Forelimb muscle (tissue), 1 donor: ENCODE measurements at regions not wholly inside any gene's neighbourhood (a gene's known extent, or its start where the extent isn't known, plus 50 kb on each side); places are given as distances from the start of the nearest gene placed in this dataset.
A peak's percentile ranks its signal among the peaks of the same experiment; 100 is the strongest.

ENCODE experiments used
- DNase-seq: peaks from one replicate; pipeline ENCODE4 v3.0.0-alpha.2; 2013; ENCODE audit warnings: low read depth

DNA sequence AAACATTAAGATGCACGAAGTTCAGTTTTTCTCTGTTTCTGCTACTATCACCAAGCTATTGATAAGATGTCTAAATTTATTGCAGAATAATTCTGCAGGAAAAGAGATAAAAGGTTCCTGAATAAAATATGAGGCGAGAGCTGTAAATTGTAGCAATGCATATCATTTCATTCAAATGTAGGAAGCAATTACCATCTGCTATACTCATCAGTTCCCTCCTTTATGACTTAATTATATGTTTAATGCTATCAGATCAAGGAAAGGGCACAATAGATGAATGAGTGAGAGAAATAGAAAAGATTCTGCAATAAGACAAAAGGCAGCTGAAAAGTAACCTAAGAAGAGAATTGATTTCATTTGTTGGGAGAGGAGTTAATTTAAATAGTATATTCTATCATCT, 108.2 kb upstream of the GALNT5 start:
- no peak for DNase-seq

DNA sequence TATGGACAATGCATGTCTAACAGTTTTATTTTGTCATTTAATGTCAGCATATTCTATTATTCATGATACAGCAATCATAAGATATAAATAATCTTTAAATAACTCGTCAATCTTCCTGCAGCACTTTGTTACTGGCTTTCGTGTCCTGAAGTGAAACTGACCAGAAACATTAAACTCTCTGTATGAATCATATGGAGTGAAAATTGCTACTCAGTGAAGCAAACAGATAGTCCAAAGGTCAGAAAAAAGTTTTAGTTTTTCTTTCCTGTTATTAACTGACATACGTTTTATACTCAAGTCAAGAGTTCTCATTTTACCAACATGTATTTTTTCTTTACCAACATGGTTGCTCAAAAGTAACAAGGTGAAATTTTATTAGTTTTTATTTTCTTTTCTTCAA, 106.8 kb upstream of the GALNT5 start:
- no peak for DNase-seq

DNA sequence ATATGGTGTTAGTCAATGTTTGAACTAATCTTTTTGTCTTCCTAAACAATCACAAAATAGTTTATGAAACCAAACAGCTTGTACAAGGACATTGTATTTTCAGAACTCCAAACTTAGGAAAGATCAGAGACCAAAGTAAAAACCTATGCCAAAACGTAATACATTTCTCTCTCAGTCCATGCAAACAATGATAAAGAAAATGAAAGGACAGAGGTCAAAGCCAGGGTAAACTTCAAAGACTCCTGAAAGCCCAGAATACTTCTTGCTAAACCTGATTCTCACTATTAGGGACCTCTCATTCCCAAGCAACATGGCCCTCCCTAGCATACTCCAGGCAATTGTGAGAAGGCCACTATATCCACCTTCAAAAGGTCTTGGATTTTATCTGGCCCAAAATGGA, 105.1 kb upstream of the GALNT5 start:
- no peak for DNase-seq

DNA sequence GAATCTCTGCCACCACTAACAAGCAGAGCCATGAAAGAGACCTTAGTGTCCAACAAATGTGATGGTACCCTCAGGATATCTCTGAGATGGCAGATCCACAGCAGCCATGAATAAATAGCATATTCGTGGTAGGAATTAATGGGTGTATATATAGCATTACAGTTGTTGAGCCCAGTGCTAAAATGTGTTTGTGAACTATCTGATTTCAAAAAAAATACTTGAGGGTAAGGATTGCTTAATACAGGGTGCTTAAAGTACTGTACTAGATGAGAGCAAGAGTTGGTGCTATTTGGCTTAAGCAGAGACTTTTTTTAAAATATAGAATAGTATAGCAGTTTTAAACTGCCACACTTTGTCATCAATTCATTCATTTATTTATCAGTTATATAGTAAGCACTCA, 101.5 kb upstream of the GALNT5 start:
- no peak for DNase-seq

DNA sequence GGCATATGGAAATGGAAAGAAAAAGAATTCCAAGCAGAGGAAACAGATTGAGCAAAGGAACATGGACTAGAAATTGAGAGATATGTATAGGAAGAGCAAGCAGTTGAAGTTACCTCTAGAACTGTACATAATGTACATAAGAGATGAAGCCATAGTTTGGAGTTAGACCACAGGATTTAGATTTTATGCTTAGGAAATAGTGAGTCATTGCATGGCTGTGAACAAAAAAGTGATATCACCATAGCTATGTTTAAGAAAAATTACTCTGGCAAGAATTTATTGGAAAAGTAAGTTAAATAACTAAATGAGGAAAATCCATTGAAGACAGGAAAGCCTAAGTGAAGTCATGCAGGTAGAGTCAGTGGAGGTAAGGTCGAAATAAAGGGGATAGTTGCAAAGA, 99.4 kb upstream of the GALNT5 start:
- DNase-seq = no peak

DNA sequence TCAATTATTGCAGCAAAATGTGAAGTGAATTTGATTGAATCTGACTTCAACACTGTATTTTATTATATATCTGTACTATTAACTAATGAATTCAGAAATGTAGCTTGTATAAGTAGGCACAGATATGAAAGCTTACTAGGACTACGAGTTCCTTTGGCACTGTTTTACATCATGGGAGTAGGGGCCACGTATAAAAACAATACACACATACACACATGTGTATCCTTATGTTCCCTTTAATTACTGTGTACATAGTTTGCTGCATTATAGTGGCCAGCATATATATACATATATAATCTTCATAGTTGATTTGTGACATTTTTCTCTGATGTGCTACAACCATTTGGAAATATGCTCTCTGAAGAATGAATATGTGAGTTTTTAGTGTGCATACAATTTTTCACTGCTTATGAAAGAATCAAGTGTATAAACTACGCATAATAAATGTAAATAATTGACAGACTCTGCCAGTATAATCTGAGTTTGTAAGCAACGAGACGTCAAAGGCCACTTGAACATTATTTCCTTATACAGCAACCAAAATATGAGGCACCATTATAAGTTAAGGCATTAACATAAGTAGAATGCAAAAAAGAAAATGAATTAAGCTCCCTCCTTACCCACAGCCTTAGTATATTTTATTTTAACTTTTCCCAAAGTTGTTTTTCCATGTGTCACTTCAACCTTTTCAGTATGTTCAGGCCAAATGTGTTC, 98.1 kb upstream of the GALNT5 start:
- DNase-seq = no peak

DNA sequence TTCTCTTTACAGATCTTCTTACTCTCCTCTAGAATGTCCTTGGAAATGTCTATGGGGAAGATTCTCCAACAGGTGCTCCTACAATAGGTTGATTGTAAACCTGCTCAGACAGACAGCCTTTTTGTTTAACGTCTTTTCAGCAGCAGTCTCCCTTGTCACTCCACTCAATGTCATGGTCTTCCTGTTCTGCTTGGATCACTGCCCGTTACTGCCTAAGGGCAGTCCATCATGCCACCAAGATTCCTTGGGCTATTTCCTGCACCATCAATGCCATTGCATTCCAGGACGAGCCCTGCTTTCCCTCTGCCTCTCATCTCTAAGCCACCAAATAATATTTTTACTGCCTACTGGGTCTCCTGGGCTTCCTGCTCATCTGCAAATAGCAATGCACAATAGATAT, 97.4 kb upstream of the GALNT5 start:
- no peak for DNase-seq

DNA sequence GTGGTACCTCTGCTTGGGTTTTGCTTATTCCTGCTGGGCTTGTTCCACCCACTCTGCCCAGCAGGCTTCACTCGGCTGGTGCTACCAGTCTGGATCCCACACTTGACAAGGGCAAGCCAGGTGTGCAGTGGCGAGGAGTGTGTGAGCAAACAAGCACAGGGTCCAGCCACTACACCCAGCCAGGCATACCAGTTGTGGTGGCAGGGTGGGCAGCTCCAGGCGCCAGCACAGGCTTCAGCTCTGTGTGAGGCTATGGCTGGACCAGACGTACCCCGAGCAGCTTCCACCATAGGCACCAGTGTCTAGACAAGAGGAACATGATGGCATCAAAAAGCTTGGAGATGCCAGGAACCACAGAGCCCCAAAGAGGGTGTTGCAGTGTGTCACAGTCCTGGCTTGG, 93.1 kb upstream of the GALNT5 start:
- no peak for DNase-seq

DNA sequence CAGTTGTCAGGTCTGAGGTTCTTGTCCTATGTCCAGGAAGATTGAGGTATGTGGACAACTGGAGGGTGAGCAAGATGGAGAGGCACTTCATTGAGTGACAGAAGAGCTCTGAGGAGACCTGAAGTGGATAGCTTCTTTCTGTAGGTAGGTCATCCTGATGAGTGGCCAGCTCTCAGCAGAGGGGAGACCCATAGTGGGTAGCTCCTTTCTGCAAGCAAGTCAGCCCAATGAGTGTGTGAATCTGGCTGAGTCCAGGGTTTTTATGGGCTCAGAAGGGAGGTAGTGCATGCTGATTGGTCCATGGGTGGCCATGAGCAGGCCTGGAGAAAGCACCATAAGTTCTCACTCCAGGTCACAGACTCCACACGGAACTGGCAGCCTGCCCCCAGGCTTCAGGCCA, 92.6 kb upstream of the GALNT5 start:
- DNase-seq = no peak

DNA sequence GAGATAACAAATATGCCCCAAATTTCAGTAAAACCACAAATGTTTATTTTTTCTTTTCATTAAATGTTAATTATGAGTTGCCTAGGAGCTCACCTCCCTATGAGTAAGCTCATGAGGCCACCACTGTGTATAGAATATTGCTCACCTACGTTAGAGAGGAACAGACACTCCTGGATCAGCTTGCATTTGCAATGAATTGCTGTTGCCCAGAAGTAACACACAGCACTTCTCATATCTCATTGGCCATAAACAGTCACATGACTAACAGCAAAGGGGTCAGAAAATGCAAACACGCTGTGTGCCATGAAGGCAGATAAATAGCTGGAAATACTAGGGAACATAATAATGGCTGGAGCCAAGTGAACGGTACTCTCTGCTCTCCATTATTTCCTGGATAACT, 89.0 kb upstream of the GALNT5 start:
- DNase-seq = no peak

DNA sequence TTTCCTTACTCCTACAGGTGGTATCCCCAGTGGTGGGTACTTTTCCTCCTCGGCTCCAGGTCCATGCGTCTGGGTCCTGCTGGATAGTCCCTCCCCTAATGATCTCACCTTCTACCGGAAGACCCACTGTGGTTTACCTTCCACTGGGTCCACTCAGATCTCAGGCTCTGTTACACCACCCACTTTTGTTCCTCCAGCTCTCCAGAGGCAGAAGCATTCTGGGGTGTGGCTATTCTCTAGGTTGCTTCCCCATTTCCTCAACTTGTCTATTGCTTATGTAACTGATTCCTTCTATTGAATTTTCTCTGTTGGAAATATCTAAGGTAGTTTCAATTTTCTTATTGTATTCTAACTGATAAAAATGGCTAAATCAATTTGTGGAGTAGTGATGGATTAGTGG, 87.6 kb upstream of the GALNT5 start:
- no peak for DNase-seq

DNA sequence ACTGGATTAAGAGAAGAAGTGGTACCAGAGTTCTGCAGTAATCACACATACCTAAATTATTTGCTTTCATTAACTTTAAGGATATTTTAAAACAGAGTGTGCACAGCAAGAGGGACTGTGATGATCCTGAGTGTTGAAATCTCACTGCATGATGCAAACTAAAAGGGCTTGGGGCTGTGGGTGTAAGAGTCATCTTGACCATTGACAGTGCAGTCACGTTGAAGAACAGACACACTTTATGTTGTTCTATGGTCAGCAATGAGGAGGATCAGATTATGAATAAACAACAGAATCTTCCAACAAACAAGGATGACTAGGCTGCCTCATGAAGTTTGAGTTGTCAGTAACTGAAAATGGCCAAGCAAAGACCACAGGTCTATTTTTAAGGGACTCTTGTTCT, 87.2 kb upstream of the GALNT5 start:
- no peak for DNase-seq

DNA sequence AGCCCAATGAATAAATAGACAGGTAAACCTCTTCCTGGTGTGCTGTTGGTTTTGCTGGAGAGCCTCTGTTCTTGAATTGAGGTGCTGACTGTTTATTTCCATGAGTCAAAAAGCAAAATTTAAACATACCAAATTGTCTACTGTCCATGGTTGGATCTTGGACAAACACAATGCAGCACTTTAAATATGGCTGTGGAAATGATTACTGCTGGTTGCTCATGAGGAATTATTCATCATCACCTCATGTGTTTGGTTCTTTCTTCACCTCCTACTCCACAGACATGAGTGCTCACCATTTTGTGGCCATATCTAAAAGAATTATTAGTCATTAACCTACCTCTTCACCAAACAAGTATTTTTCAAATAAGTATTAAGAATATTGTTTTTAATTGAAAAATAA, 85.3 kb upstream of the GALNT5 start:
- no peak for DNase-seq

DNA sequence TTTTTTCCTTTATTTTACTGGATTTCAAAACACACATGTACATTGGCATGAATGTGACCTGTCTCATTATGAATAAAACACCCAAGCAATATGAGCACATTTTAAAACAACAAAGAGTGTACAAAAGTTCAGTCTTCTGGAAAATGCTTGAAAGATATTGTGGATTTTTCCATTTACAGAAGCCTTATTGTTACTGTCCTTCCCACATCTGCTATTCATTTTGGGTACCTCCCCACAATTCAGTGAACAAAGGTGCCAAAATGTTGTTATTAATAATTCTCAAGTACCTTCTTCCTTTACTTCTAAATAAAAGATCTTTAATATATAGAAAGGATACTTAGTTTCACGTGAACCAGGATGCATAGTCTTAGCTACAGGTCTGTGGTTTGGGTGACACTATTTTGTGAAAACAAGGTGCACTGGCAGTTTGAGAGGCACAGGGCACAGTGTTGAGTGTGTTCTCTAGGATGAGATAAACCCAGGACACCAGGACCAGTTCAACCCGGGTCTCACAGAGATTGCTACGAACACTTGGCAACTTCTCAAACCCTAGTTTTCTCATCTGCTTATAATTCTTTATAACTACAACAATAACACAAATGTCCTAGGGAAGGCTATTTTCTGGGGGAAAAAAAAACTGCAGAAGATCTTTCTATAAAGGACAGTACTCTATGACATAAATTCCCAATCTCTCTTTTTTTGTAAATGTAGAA, 84.5 kb upstream of the GALNT5 start:
- peak; percentile 8 for DNase-seq

DNA sequence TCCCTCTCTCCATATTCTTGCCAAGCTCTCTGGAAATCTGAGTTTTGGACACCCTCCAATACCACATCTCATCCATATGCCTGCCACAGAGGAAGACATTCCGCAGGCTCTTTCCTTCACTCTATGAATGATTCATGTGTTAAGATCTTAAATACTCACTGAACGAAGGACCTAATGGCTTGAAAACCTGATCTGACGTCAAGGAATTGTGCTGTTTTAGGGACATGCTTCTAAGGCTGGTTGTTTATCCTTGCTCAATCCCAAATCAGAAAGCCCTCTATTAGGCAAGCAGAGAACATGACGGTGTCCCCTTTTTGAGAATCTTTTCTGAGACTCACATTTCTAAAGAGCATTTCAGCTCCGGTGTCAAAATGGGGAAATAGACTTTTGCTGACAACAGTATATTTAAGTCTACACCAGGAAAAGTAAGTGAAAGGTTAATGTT, 83.7 kb upstream of the GALNT5 start:
- DNase-seq = no peak

DNA sequence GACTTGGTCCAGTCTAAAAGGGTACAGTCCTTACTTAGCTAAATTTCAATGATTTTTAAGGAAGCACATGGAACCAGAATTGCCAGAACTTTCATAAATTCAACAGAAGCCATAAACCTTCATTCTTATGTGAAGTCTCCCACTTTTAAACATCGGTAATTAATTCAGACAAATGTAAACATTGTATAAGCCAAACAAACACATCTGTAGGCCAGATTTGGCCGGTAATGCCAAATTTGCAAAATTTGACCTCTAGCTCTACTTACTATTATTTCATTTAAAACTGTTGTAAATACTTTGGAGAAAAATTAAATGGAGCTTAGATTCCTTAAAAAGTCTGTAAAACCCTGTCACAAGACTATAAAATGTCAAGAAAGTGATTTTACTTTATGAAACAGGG, 83.2 kb upstream of the GALNT5 start:
- DNase-seq = no peak

DNA sequence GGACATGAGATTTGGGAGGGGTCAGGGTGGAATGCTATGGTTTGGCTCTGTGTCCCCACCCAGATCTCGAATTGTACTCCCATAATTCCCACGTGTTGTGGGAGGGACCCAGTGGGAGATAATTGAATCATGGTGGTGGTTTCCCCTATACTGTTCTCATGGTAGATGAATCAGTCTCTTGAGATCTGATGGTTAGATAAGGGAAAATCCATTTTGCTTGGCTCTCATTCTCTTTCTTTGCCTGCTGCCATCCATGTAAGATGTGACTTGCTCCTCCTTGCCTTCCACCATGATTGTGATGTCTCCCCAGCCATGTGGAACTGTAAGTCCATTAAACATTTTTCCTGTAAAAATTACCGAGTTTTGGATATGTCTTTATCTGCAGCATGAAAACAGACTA, 80.9 kb upstream of the GALNT5 start:
- DNase-seq = no peak

DNA sequence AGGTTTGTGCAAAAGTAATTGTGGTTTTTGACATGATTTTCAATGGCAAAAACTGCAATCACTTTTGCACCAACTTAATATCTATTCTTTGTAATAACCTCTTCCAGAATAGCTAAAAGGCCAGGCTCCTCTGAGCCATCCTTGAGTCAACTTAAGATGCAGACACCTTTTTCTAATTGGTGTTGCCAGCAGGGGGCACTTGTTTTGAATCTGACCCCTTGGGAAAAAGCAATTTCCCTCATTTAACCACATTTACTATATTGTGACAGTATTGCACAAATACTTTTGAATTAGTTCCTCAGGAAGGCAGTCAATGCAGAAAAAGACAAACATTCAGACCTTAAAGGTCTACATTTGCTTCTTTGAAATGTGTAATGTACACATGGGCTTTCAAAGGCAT, 78.6 kb upstream of the GALNT5 start:
- no peak for DNase-seq

DNA sequence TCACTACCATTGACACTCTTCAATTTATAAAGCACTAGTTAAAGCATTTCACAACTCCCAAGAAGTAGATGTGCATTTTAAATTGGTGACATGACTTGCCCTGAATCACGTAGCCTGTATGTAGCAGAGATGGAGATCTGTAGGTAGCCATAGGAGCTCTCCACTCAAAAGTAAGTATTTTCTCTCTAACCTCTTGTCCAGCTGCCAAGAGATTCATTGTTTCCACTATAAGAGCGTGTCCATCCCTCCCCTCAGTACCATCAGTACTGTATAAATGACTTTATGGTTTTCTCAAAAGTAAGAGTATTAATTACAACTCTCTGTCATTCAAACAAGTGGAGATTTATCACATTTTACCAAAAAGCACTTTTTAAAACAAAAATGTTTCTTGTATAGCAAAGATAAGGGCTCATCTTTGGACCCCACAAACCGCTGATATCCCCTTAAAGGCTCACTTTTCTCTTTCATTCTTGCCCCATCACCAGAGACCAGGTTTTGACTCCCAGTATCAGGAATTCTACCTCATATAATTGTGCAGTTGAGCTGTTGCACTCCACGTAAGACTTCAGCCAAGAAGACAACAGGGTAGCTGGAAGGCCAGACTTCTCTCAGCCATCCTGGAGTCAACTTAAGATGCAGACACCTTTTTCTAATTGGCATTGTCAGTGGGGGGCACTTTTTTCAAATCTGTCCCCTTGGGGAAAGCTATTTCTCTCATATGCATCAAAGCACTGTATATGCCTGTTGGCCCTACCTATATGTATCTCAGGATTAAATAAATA, 78.0 kb upstream of the GALNT5 start:
- DNase-seq = no peak

DNA sequence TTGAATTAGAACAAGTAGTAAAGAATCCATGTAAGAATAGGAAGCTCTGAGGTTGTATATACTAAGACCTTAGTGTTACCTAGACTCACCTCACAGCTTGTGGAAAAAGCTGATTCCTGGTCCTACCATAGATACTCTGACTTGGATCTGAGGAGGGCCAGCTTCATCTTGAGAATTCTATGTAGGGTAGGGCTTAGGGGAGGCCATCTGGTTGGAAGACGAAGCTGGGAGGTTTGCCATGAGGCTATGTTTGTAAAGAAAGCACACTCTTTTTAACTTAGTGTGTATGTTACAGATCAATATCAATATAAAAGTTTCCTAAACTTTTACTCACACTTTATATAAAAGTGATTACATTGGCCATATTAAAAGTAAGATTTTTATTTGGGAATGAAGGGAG, 77.1 kb upstream of the GALNT5 start:
- DNase-seq = no peak

DNA sequence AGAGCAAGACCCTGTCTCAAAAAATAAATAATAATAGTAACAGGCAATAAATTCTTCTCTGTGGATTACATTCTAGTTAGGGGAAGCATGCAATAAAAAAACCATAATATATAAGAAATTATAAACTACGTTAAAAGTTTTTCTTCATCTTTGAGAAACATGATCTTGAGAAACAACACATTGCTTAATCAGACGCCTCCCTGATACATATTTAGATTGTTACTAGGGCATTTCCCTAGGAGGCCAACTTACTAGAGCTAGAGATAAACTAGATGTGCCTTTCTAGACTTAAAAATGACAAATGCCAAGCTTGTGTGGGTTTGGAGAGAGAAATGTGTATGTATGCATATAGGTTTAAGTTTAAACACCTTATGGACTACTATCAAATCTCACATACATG, 76.3 kb upstream of the GALNT5 start:
- DNase-seq = no peak

DNA sequence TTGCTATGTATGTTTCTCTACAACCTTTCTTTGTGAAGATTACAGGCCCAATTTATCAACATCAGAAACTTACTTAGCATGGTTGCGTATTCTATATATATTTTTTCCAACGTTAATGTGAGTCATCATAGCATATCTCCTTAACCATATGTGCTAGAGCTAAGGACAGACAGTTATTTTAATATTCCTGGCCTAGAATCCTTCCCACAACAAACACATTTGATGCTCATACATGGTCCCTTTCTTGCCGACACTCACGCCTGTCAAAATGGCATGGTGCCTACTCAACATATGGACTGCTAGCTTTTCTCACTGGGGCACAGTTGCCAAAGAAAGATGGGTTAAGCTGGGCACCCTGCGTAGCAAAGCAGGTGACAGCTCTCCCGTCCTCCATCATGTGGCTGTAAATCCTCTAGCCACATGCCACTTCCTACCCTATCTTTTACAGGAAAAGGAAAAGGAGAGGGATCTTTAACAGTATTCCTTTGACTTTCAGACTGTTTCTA, 75.2 kb upstream of the GALNT5 start:
- no peak for DNase-seq
